Neutrophil (primary cell): ENCODE measurements at regions not wholly inside any gene's neighbourhood (a gene's known extent, or its start where the extent isn't known, plus 50 kb on each side); places are given as distances from the start of the nearest gene placed in this dataset.
A peak's percentile ranks its signal among the peaks of the same experiment; 100 is the strongest.

Experiments
- H3K27ac ChIP-seq: fragments of 200-600 bp; sonication (generic); 2 replicates; pipeline ENCODE4 v1.5.1; 2016; ENCODE audit warnings: mild to moderate bottlenecking, moderate library complexity
- H3K27me3 ChIP-seq: fragments of 200-600 bp; sonication (generic); 2 replicates; pipeline ENCODE4 v1.6.0; 2016; ENCODE audit warnings: mild to moderate bottlenecking
- H3K36me3 ChIP-seq: fragments of 200-600 bp; sonication (generic); 2 replicates; pipeline ENCODE4 v1.5.1; 2017
- H3K4me1 ChIP-seq, 2 experiments: fragments of 200-600 bp in 1 of 2; sonication (generic) in 1 of 2; 1 replicate in 1 of 2; 2 replicates in 1 of 2; pipeline versions ENCODE4 v1.5.1 to v1.6.1; 2013 to 2016; ENCODE audit warnings: low read depth in 1 of 2, low read length in 1 of 2, mild to moderate bottlenecking in 1 of 2, moderate library complexity in 1 of 2; ENCODE audit not compliant: control insufficient read depth in 1 of 2, insufficient read depth in 1 of 2
- H3K4me3 ChIP-seq, 2 experiments: fragments of 200-600 bp in 1 of 2; sonication (generic) in 1 of 2; 1 replicate in 1 of 2; 2 replicates in 1 of 2; pipeline ENCODE4 v1.5.1; 2013 to 2016; ENCODE audit warnings: low read depth in 1 of 2, low read length in 1 of 2, mild to moderate bottlenecking in 1 of 2, moderate library complexity in 1 of 2
- H3K9me3 ChIP-seq: fragments of 200-600 bp; sonication (generic); 2 replicates; pipeline ENCODE4 v1.5.1; 2016
- CTCF ChIP-seq: fragments of 200-600 bp; sonication (generic); IDR thresholded peaks from 2 replicates; pipeline ENCODE4 v1.5.1; 2016; ENCODE audit warnings: antibody characterized with exemption

- no peaks in the 10 kb centered on the region for H3K27me3 ChIP-seq
- no peaks in the 10 kb centered on the region for H3K36me3 ChIP-seq
- H3K27ac ChIP-seq: peak overlapping the region; percentile 71
- H3K4me3 ChIP-seq: no peak overlapping the region
- H3K9me3 ChIP-seq: no peaks in the 10 kb centered on the region
- H3K4me1 ChIP-seq: peaks cover 26 to 41% of the 10 kb centered on the region in 2 experiments
- TF ChIP-seq CTCF: no peak
Observed at GRCh38 chr6:149230712-149231460, 86.6 kb upstream of the TAB2 start.

- Histone ChIP-seq H3K27ac (peak overlapping the region; percentile 71), H3K4me3 (no peak overlapping the region), H3K36me3 (no peaks in the 10 kb centered on the region), H3K4me1 (peaks cover 26 to 43% of the 10 kb centered on the region in 2 experiments), H3K27me3 (no peaks in the 10 kb centered on the region), H3K9me3 (no peaks in the 10 kb centered on the region)
- no peak for TF ChIP-seq CTCF
Observed at GRCh38 chr6:149231778-149232177, 85.7 kb upstream of the TAB2 start.

- no peak for TF ChIP-seq CTCF
- Histone ChIP-seq H3K9me3 (no peaks in the 10 kb centered on the region), H3K27me3 (no peaks in the 10 kb centered on the region), H3K27ac (no peak overlapping the region), H3K4me3 (no peak overlapping the region), H3K36me3 (no peaks in the 10 kb centered on the region), H3K4me1 (peaks cover 26 to 43% of the 10 kb centered on the region in 2 experiments)
Observed at GRCh38 chr6:149233056-149233715, 84.3 kb upstream of the TAB2 start.

GRCh38 chr6:149234051-149234962 is 83.2 kb upstream of the TAB2 start:
- peaks cover 26 to 43% of the 10 kb centered on the region in 2 experiments for H3K4me1 ChIP-seq
- H3K27me3 ChIP-seq: no peaks in the 10 kb centered on the region
- H3K36me3 ChIP-seq: no peaks in the 10 kb centered on the region
- no peaks in the 10 kb centered on the region for H3K9me3 ChIP-seq
- peak overlapping the region; percentile 84 for H3K27ac ChIP-seq
- H3K4me3 ChIP-seq: no peak overlapping the region
- TF ChIP-seq CTCF: no peak

GRCh38 chr6:149235130-149235561 is 82.4 kb upstream of the TAB2 start:
- Histone ChIP-seq H3K27ac (peak overlapping the region; percentile 84), H3K4me3 (no peak overlapping the region)

More at GRCh38 chr6:149235130-149235561, 82.4 kb upstream of the TAB2 start:
- H3K4me1 ChIP-seq: peaks cover 26 to 43% of the 10 kb centered on the region in 2 experiments
- no peaks in the 10 kb centered on the region for H3K36me3 ChIP-seq
- H3K9me3 ChIP-seq: no peaks in the 10 kb centered on the region
- TF ChIP-seq CTCF: no peak
- no peaks in the 10 kb centered on the region for H3K27me3 ChIP-seq
